Trophoblast cell (in vitro differentiated cells and primary cell): ENCODE measurements at regions not wholly inside any gene's neighbourhood (a gene's known extent, or its start where the extent isn't known, plus 50 kb on each side); places are given as distances from the start of the nearest gene placed in this dataset.
A peak's percentile ranks its signal among the peaks of the same experiment; 100 is the strongest.

Experiments used
- DNase-seq, 2 donors: peaks; one replicate each; pipeline ENCODE4 v3.0.0-alpha.2; 2016
- H2AFZ ChIP-seq: 2 replicates; pipeline ENCODE4 v1.6.1; 2013; ENCODE audit warnings: low read length, moderate library complexity, mild to moderate bottlenecking; ENCODE audit not compliant: insufficient read depth, poor library complexity
- H2AK5ac ChIP-seq: 2 replicates; pipeline ENCODE4 v1.6.1; 2013; ENCODE audit warnings: mild to moderate bottlenecking, low read length
- H2BK120ac ChIP-seq: 2 replicates; pipeline ENCODE4 v1.6.1; 2013; ENCODE audit warnings: low read length, mild to moderate bottlenecking, moderate library complexity; ENCODE audit not compliant: insufficient read depth, poor library complexity
- H2BK12ac ChIP-seq: 2 replicates; pipeline ENCODE4 v1.6.1; 2013; ENCODE audit warnings: mild to moderate bottlenecking, low read length, moderate library complexity
- H2BK5ac ChIP-seq: 2 replicates; pipeline ENCODE4 v1.6.1; 2013; ENCODE audit warnings: low read length, low read depth, moderate library complexity, mild to moderate bottlenecking; ENCODE audit not compliant: poor library complexity
- H3K14ac ChIP-seq: 2 replicates; pipeline ENCODE4 v1.6.1; 2013; ENCODE audit warnings: mild to moderate bottlenecking, low read length
- H3K18ac ChIP-seq: 2 replicates; pipeline ENCODE4 v1.6.1; 2013; ENCODE audit warnings: mild to moderate bottlenecking, low read length
- H3K23ac ChIP-seq: 2 replicates; pipeline ENCODE4 v1.6.1; 2013; ENCODE audit warnings: low read length
- H3K27ac ChIP-seq: 2 replicates; pipeline ENCODE4 v1.5.1; 2013; ENCODE audit warnings: low read depth, mild to moderate bottlenecking, inconsistent platforms, low read length, moderate library complexity
- H3K27me3 ChIP-seq: 2 replicates; pipeline ENCODE4 v1.6.1; 2013; ENCODE audit warnings: inconsistent platforms, mild to moderate bottlenecking, low read length, moderate library complexity; ENCODE audit not compliant: insufficient read depth
- H3K36me3 ChIP-seq, 2 experiments: 1 replicate in 1 of 2; 2 replicates in 1 of 2; pipeline ENCODE4 v1.6.1; 2013; ENCODE audit warnings: low read length in 2 of 2, mild to moderate bottlenecking in 2 of 2, moderate library complexity in 1 of 2; ENCODE audit not compliant: insufficient read depth in 2 of 2, control insufficient read depth in 1 of 2
- H3K4ac ChIP-seq: 2 replicates; pipeline ENCODE4 v1.6.1; 2013; ENCODE audit warnings: low read depth, mild to moderate bottlenecking, low read length, moderate library complexity
- H3K4me1 ChIP-seq, 2 experiments: 1 replicate in 1 of 2; 2 replicates in 1 of 2; pipeline ENCODE4 v1.6.1; 2013; ENCODE audit warnings: low read length in 2 of 2, mild to moderate bottlenecking in 2 of 2, moderate library complexity in 1 of 2; ENCODE audit not compliant: insufficient read depth in 2 of 2, control insufficient read depth in 1 of 2
- H3K4me2 ChIP-seq: 2 replicates; pipeline ENCODE4 v1.6.1; 2013; ENCODE audit warnings: inconsistent platforms, mild to moderate bottlenecking, low read length, moderate library complexity
- H3K4me3 ChIP-seq: 2 replicates; pipeline ENCODE4 v1.5.1; 2013; ENCODE audit warnings: mild to moderate bottlenecking, low read depth, low read length, inconsistent platforms
- H3K79me1 ChIP-seq: one replicate; pipeline ENCODE4 v1.6.1; 2013; ENCODE audit warnings: low read length
- H3K79me2 ChIP-seq: 2 replicates; pipeline ENCODE4 v1.6.1; 2013; ENCODE audit warnings: low read length, mild to moderate bottlenecking; ENCODE audit not compliant: control insufficient read depth, insufficient read depth, poor library complexity
- H3K9ac ChIP-seq: 2 replicates; pipeline ENCODE4 v1.6.1; 2013; ENCODE audit warnings: mild to moderate bottlenecking, low read length
- H3K9me3 ChIP-seq: 2 replicates; pipeline ENCODE4 v1.6.1; 2013; ENCODE audit warnings: low read depth, mild to moderate bottlenecking, control low read depth, inconsistent platforms, low read length; ENCODE audit not compliant: insufficient read depth
- H4K12ac ChIP-seq: 2 replicates; pipeline ENCODE4 v1.6.1; 2013; ENCODE audit warnings: low read depth, mild to moderate bottlenecking, low read length, moderate library complexity
- H4K8ac ChIP-seq: 2 replicates; pipeline ENCODE4 v1.6.1; 2013; ENCODE audit warnings: low read depth, mild to moderate bottlenecking, low read length, moderate library complexity
- H4K91ac ChIP-seq: one replicate; pipeline ENCODE4 v1.6.1; 2013; ENCODE audit warnings: low read depth, mild to moderate bottlenecking, low read length, moderate library complexity
- WGBS: extraction: QIAGEN DNeasy Blood & Tissue Kit; methylation state at CpG from one replicate; pipeline ENCODE4 v1.1.7; 2013; ENCODE audit warnings: missing lambda C conversion rate; ENCODE audit not compliant: insufficient read length, insufficient coverage; ENCODE audit errors: extremely low coverage; 5-methylcytosine and 5-hydroxymethylcytosine counted together

DNA sequence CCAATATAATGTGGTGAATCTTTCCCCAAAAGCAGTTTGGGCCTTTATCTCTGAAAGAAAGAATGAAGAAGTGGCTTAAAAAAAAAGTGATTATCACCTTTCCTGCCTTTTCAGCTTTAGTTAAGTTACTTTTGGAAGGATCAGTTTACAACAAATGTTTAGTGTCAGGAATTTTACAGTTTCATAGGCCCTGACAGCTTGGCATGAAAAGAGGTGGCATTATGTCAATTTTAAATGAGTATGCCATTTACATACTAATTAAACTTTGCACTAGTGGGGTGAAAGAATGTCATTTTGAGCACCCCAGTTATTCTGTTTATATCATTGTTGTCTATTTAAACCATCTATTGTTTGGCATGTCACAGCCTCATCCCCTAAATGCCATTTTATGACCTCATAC is 763.5 kb upstream of the FANCL start:
- no peak overlapping the region for H3K14ac ChIP-seq
- H3K9ac ChIP-seq: no peak overlapping the region
- no peak overlapping the region for H3K18ac ChIP-seq

GRCh38 chr2:59000796-59001195 is 759.7 kb upstream of the FANCL start:
- Histone ChIP-seq H3K9ac (no peak overlapping the region), H3K79me2 (no peaks in the 10 kb centered on the region), H2BK5ac (no peak overlapping the region), H4K91ac (no peak overlapping the region), H3K4me3 (no peak overlapping the region), H2BK12ac (no peak overlapping the region), H2AK5ac (no peak overlapping the region), H3K4ac (no peak overlapping the region), H4K8ac (no peak overlapping the region), H3K27me3 (no peaks in the 10 kb centered on the region), H2BK120ac (no peak overlapping the region), H3K9me3 (no peaks in the 10 kb centered on the region), H3K79me1 (no peaks in the 10 kb centered on the region), H3K18ac (no peak overlapping the region), H4K12ac (no peak overlapping the region), H3K23ac (no peak overlapping the region), H3K14ac (no peak overlapping the region), H3K36me3 (no peaks in the 10 kb centered on the region), H3K4me2 (no peak overlapping the region), H2AFZ (no peak overlapping the region), H3K27ac (no peak overlapping the region), H3K4me1 (no peaks in the 10 kb centered on the region)
- no CpG with 5 or more reads among the region's 2 CpGs for WGBS
- DNase-seq: no peak

More for the DNA sequence above, 763.5 kb upstream of the FANCL start:
- Histone ChIP-seq H3K23ac (no peak overlapping the region), H4K8ac (no peak overlapping the region), H3K4ac (no peak overlapping the region), H3K4me2 (no peak overlapping the region), H2AK5ac (no peak overlapping the region), H3K36me3 (no peaks in the 10 kb centered on the region), H2BK5ac (no peak overlapping the region), H3K4me3 (no peak overlapping the region), H4K12ac (no peak overlapping the region), H2BK12ac (no peak overlapping the region), H3K4me1 (no peaks in the 10 kb centered on the region), H3K27me3 (no peaks in the 10 kb centered on the region), H3K27ac (no peak overlapping the region), H3K79me2 (no peaks in the 10 kb centered on the region), H3K79me1 (no peaks in the 10 kb centered on the region), H2AFZ (no peak overlapping the region), H4K91ac (no peak overlapping the region), H3K9me3 (no peaks in the 10 kb centered on the region), H2BK120ac (no peak overlapping the region)
- no peak for DNase-seq

DNA sequence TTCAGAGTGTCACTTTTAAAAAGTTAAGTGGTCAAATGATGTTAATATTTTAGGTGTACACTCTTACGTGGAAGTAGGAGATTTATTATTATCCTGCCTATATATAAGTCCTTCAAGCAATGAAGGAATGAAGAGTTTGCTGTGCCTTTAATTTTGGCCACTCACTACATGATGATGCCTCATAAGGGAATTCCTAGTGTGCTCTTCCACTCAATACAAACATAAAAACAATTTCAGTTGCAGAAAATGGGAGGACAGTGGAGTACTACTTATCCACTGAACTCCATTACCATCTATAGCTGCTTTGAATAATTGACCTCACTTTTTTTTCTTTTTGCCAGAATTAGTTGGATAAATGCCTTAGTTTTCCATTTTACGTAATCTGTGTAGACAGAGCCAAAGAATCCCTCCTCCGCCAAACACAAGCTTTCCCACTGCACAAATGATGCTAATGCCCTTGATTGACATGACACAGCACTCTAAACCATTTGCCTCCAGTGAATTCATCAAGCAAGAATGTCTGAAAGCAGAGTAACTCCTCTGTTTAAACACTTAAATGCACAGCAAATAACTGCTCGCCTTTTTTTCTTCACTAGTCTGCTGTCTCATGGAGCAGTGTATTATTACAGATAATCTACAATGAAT is 751.1 kb upstream of the FANCL start:
- H3K9me3 ChIP-seq: no peaks in the 10 kb centered on the region
- H3K4me2 ChIP-seq: no peak overlapping the region
- H4K91ac ChIP-seq: no peak overlapping the region
- no peaks in the 10 kb centered on the region for H3K36me3 ChIP-seq
- no peak for DNase-seq
- no peak overlapping the region for H2BK12ac ChIP-seq
- peak overlapping the region; percentile 21 for H2BK5ac ChIP-seq
- WGBS: no CpG with 5 or more reads among the region's 4 CpGs
- no peak overlapping the region for H2AK5ac ChIP-seq
- H3K18ac ChIP-seq: no peak overlapping the region
- no peaks in the 10 kb centered on the region for H3K79me2 ChIP-seq
- H4K12ac ChIP-seq: no peak overlapping the region
- H3K14ac ChIP-seq: no peak overlapping the region
- no peak overlapping the region for H2BK120ac ChIP-seq
- no peak overlapping the region for H2AFZ ChIP-seq
- peaks cover 8% of the 10 kb centered on the region for H3K79me1 ChIP-seq
- H3K9ac ChIP-seq: no peak overlapping the region
- H3K23ac ChIP-seq: no peak overlapping the region
- no peak overlapping the region for H3K4ac ChIP-seq
- no peaks in the 10 kb centered on the region for H3K27me3 ChIP-seq
- peaks cover 3 to 6% of the 10 kb centered on the region in 2 experiments for H3K4me1 ChIP-seq
- H3K27ac ChIP-seq: peak overlapping the region; percentile 92
- no peak overlapping the region for H4K8ac ChIP-seq
- H3K4me3 ChIP-seq: no peak overlapping the region

DNA sequence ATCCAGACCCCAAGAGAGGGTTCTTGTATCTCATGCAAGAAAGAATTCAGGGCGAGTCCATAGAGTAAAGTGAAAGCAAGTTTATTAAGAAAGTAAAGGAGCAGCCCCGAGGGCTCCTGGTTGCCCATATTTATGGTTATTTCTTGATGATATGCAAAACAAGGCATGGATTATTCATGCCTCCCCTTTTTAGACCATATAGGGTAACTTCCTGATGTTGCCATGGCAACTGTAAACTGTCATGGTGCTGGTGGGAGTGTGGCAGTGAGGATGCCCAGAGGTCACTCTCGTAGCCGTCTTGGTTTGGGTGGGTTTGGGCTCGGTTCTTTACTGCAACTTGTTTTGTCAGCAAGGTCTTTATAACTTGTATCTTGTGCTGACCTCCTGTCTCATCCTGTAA is 750.2 kb upstream of the FANCL start:
- DNase-seq: no peak
- H4K8ac ChIP-seq: no peak overlapping the region
- no peak overlapping the region for H3K4ac ChIP-seq
- no peak overlapping the region for H3K23ac ChIP-seq
- no peaks in the 10 kb centered on the region for H3K9me3 ChIP-seq
- H3K14ac ChIP-seq: no peak overlapping the region
- no peak overlapping the region for H3K18ac ChIP-seq
- peak overlapping the region; percentile 45 for H2AFZ ChIP-seq
- no peak overlapping the region for H2AK5ac ChIP-seq
- peak overlapping the region; percentile 76 for H3K27ac ChIP-seq
- peaks cover 3 to 6% of the 10 kb centered on the region in 2 experiments for H3K4me1 ChIP-seq
- H3K4me3 ChIP-seq: no peak overlapping the region
- no peaks in the 10 kb centered on the region for H3K27me3 ChIP-seq
- no peaks in the 10 kb centered on the region for H3K36me3 ChIP-seq
- H3K4me2 ChIP-seq: no peak overlapping the region
- no peak overlapping the region for H4K12ac ChIP-seq
- no peaks in the 10 kb centered on the region for H3K79me2 ChIP-seq
- H2BK12ac ChIP-seq: peak overlapping the region; percentile 77
- peak overlapping the region; percentile 41 for H2BK120ac ChIP-seq
- H3K9ac ChIP-seq: no peak overlapping the region
- WGBS: no CpG with 5 or more reads among the region's 5 CpGs
- H3K79me1 ChIP-seq: peaks cover 8% of the 10 kb centered on the region
- H2BK5ac ChIP-seq: peak overlapping the region; percentile 56
- peak overlapping the region; percentile 61 for H4K91ac ChIP-seq
